ENCODE measurements at regions not wholly inside any gene's neighbourhood (a gene's known extent, or its start where the extent isn't known, plus 50 kb on each side); places are given as distances from the start of the nearest gene placed in this dataset.

DNA sequence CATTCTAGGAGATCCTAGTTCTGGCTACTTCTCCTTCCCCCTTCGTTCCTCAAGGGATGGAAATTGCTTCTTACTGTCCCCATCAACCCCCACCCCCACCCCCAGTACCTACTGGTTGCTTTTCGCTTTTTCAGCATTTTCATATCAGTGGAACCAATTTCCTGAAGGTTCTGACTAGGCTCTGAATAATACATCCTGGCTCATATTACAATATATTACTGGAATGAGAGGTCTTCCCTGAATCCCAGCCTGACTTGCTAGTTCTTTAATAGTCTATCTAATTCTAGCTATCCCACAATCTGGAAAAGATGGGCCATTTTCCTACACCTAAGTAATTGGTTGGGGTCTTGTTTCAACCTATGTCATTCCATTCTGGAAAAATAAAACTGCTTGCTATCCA, 207.4 kb downstream of the COG6 start:
- TF ChIP-seq, protein P1, sequence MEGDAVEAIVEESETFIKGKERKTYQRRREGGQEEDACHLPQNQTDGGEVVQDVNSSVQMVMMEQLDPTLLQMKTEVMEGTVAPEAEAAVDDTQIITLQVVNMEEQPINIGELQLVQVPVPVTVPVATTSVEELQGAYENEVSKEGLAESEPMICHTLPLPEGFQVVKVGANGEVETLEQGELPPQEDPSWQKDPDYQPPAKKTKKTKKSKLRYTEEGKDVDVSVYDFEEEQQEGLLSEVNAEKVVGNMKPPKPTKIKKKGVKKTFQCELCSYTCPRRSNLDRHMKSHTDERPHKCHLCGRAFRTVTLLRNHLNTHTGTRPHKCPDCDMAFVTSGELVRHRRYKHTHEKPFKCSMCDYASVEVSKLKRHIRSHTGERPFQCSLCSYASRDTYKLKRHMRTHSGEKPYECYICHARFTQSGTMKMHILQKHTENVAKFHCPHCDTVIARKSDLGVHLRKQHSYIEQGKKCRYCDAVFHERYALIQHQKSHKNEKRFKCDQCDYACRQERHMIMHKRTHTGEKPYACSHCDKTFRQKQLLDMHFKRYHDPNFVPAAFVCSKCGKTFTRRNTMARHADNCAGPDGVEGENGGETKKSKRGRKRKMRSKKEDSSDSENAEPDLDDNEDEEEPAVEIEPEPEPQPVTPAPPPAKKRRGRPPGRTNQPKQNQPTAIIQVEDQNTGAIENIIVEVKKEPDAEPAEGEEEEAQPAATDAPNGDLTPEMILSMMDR (IDR thresholded peaks at IDR 0.05; ENCODE audit: low read depth, low read length, poor library complexity, severe bottlenecking): no peak
- TF ChIP-seq EZH2phosphoT487 (IDR thresholded peaks at IDR 0.05; ENCODE audit: borderline replicate concordance, low read length): no peak
